ENCODE measurements at regions not wholly inside any gene's neighbourhood (a gene's known extent, or its start where the extent isn't known, plus 50 kb on each side); places are given as distances from the start of the nearest gene placed in this dataset.

- Histone ChIP-seq H2AFZ (ENCODE audit: low read length) (no peak overlapping the region), H3K36me3 (ENCODE audit: insufficient read depth, low read length) (no peaks in the 10 kb centered on the region), H3K27ac (ENCODE audit: low read depth, low read length, poor library complexity, severe bottlenecking) (no peak overlapping the region), H3F3A (ENCODE audit: insufficient read depth, low read length) (no peaks in the 10 kb centered on the region), H3K79me2 (ENCODE audit: insufficient read depth, low read length) (no peaks in the 10 kb centered on the region), H4K20me1 (ENCODE audit: insufficient read depth, low read length) (no peaks in the 10 kb centered on the region), H3K9me3 (ENCODE audit: low read length) (no peaks in the 10 kb centered on the region), H3K27me3 (ENCODE audit: insufficient read depth, low read length) (no peaks in the 10 kb centered on the region), H3K9ac (ENCODE audit: low read length) (no peak overlapping the region), H3K4me3 (ENCODE audit: low read depth, low read length, poor library complexity, severe bottlenecking) (no peak overlapping the region), H3K4me1 (ENCODE audit: insufficient read depth, low read length, severe bottlenecking) (no peaks in the 10 kb centered on the region), H3K4me2 (ENCODE audit: low read length) (no peak overlapping the region), H3K9me2 (ENCODE audit: low read depth, low read length) (no peaks in the 10 kb centered on the region)
- TF ChIP-seq CTCF (IDR thresholded peaks at IDR 0.05; ENCODE audit: low read length) (no peak), EZH2 (IDR thresholded peaks at IDR 0.05; ENCODE audit: borderline replicate concordance, low read length) (no peak)
Measured at GRCh38 chr10:28201410-28202400, 101.2 kb downstream of the MPP7 start.

- TF ChIP-seq CTCF (IDR thresholded peaks at IDR 0.05; ENCODE audit: low read length) (no peak), EZH2 (IDR thresholded peaks at IDR 0.05; ENCODE audit: borderline replicate concordance, low read length) (no peak)
- no peaks in the 10 kb centered on the region for H3K4me1 ChIP-seq (ENCODE audit: insufficient read depth, low read length, severe bottlenecking)
- no peaks in the 10 kb centered on the region for H3K9me3 ChIP-seq (ENCODE audit: low read length)
- H4K20me1 ChIP-seq (ENCODE audit: insufficient read depth, low read length): no peaks in the 10 kb centered on the region
- H2AFZ ChIP-seq (ENCODE audit: low read length): no peak overlapping the region
- no peaks in the 10 kb centered on the region for H3K79me2 ChIP-seq (ENCODE audit: insufficient read depth, low read length)
- H3K27ac ChIP-seq (ENCODE audit: low read depth, low read length, poor library complexity, severe bottlenecking): no peak overlapping the region
- H3K4me3 ChIP-seq (ENCODE audit: low read depth, low read length, poor library complexity, severe bottlenecking): no peak overlapping the region
- no peak overlapping the region for H3K4me2 ChIP-seq (ENCODE audit: low read length)
- no peak overlapping the region for H3K9ac ChIP-seq (ENCODE audit: low read length)
- H3K9me2 ChIP-seq (ENCODE audit: low read depth, low read length): no peaks in the 10 kb centered on the region
- no peaks in the 10 kb centered on the region for H3K36me3 ChIP-seq (ENCODE audit: insufficient read depth, low read length)
- no peaks in the 10 kb centered on the region for H3K27me3 ChIP-seq (ENCODE audit: insufficient read depth, low read length)
- no peaks in the 10 kb centered on the region for H3F3A ChIP-seq (ENCODE audit: insufficient read depth, low read length)
Measured at GRCh38 chr10:28200775-28201174, 102.1 kb downstream of the MPP7 start.

DNA sequence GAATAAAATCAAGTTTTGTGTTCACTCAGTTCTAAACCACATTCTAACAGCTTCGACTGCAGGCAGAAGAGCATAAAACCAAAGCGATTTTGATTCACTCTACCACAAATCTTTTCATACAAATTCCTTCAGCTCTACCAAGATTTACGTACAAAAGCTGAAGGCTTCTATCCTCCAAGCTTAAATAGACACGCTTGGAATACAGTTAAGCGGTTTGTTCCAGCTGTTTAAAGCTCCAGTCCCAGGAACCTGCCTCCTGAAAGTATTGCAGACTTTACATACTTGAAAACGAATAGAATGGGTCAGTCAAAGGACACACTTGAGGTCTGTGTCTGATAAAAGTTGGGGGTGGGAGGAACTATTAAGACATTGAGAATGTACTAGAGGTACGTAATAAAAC lies 102.9 kb downstream of the MPP7 start:
- H4K20me1 ChIP-seq (ENCODE audit: insufficient read depth, low read length): no peaks in the 10 kb centered on the region
- H3K4me3 ChIP-seq (ENCODE audit: low read depth, low read length, poor library complexity, severe bottlenecking): no peak overlapping the region
- H3K9ac ChIP-seq (ENCODE audit: low read length): no peak overlapping the region
- H3K79me2 ChIP-seq (ENCODE audit: insufficient read depth, low read length): no peaks in the 10 kb centered on the region
- H3F3A ChIP-seq (ENCODE audit: insufficient read depth, low read length): no peaks in the 10 kb centered on the region
- TF ChIP-seq EZH2 (IDR thresholded peaks at IDR 0.05; ENCODE audit: borderline replicate concordance, low read length): no peak
- TF ChIP-seq CTCF (IDR thresholded peaks at IDR 0.05; ENCODE audit: low read length): no peak
- H3K4me2 ChIP-seq (ENCODE audit: low read length): no peak overlapping the region
- no peak overlapping the region for H2AFZ ChIP-seq (ENCODE audit: low read length)
- H3K27me3 ChIP-seq (ENCODE audit: insufficient read depth, low read length): no peaks in the 10 kb centered on the region
- no peaks in the 10 kb centered on the region for H3K9me2 ChIP-seq (ENCODE audit: low read depth, low read length)
- no peaks in the 10 kb centered on the region for H3K9me3 ChIP-seq (ENCODE audit: low read length)
- no peaks in the 10 kb centered on the region for H3K4me1 ChIP-seq (ENCODE audit: insufficient read depth, low read length, severe bottlenecking)
- H3K36me3 ChIP-seq (ENCODE audit: insufficient read depth, low read length): no peaks in the 10 kb centered on the region
- no peak overlapping the region for H3K27ac ChIP-seq (ENCODE audit: low read depth, low read length, poor library complexity, severe bottlenecking)

All from OCI-LY1 (cell line).